ENCODE measurements at regions not wholly inside any gene's neighbourhood (a gene's known extent, or its start where the extent isn't known, plus 50 kb on each side); places are given as distances from the start of the nearest gene placed in this dataset.

DNA sequence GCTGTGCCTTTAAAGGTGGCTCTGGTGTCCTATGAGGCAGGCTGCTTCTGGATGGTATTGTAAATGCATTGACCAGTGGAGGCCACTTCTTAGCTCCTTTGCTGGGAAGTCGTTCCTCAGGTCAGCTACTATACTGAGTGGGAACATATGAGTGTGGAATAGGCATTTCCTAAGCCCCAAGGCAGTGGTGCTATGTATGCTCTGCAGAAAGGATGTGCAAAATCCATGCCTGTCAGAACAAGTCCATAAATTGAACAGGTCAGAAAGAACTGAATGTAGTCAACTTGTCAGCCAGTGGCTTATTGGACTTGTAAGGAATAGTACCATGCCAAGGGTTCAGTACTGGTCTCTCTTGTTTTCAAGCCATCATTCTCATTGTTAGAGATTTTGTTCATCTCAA lies 216.4 kb downstream of the CDH10 start:
- Histone ChIP-seq H3K9me2 (replicated peaks; ENCODE audit: low read depth, low read length) (no peaks in the 10 kb centered on the region; the same call in 1 of the 2 replicates), H3K9ac (ENCODE audit: low read depth, low read length, poor library complexity, severe bottlenecking) (no peak overlapping the region), H3K9me3 (ENCODE audit: insufficient read depth, low read depth, low read length) (no peaks in the 10 kb centered on the region), H3K4me3 (ENCODE audit: low read length, poor library complexity, severe bottlenecking) (no peak overlapping the region), H3K36me3 (ENCODE audit: insufficient read depth, low read length) (no peaks in the 10 kb centered on the region), H4K20me1 (ENCODE audit: insufficient read depth, low read length, poor library complexity, severe bottlenecking) (no peaks in the 10 kb centered on the region), H3K79me2 (ENCODE audit: insufficient read depth, low read length) (no peaks in the 10 kb centered on the region), H3K4me2 (ENCODE audit: low read depth, low read length, poor library complexity, severe bottlenecking) (no peak overlapping the region), H3F3A (ENCODE audit: low read depth) (no peaks in the 10 kb centered on the region), H3K4me1 (ENCODE audit: insufficient read depth, low read length, poor library complexity, severe bottlenecking) (no peaks in the 10 kb centered on the region), H2AFZ (ENCODE audit: low read length) (no peak overlapping the region), H3K27me3 (ENCODE audit: insufficient read depth, low read length, poor library complexity, severe bottlenecking) (no peaks in the 10 kb centered on the region)
- TF ChIP-seq EZH2phosphoT487 (IDR thresholded peaks at IDR 0.05; ENCODE audit: borderline replicate concordance) = no peak
- TF ChIP-seq, protein P1, sequence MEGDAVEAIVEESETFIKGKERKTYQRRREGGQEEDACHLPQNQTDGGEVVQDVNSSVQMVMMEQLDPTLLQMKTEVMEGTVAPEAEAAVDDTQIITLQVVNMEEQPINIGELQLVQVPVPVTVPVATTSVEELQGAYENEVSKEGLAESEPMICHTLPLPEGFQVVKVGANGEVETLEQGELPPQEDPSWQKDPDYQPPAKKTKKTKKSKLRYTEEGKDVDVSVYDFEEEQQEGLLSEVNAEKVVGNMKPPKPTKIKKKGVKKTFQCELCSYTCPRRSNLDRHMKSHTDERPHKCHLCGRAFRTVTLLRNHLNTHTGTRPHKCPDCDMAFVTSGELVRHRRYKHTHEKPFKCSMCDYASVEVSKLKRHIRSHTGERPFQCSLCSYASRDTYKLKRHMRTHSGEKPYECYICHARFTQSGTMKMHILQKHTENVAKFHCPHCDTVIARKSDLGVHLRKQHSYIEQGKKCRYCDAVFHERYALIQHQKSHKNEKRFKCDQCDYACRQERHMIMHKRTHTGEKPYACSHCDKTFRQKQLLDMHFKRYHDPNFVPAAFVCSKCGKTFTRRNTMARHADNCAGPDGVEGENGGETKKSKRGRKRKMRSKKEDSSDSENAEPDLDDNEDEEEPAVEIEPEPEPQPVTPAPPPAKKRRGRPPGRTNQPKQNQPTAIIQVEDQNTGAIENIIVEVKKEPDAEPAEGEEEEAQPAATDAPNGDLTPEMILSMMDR (conservative IDR thresholded peaks at IDR 0.05; ENCODE audit: low read length) = no peak

DNA sequence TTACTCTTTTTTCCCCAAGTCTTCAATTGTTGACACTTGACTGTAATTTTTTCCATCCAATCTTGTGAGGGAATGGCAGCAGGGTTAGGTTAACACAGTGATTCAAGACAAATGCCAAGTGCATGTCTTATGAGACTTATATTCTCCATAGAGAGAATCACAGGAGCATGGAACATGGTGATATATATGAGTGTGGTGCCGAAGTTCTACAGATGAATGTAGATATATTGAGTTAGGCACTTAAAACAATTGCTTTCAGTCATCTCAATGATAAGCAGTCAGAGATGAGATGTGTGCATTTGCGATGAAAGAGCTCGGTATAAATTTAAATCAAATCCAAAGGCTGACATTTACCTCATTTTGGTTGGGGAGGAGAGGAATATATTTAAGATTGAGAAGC lies 211.2 kb downstream of the CDH10 start:
- Histone ChIP-seq H2AFZ (ENCODE audit: low read length) (no peak overlapping the region), H3K4me2 (ENCODE audit: low read depth, low read length, poor library complexity, severe bottlenecking) (no peak overlapping the region), H3K4me3 (ENCODE audit: low read length, poor library complexity, severe bottlenecking) (no peak overlapping the region), H4K20me1 (ENCODE audit: insufficient read depth, low read length, poor library complexity, severe bottlenecking) (no peaks in the 10 kb centered on the region), H3K9me2 (replicated peaks; ENCODE audit: low read depth, low read length) (no peaks in the 10 kb centered on the region), H3F3A (ENCODE audit: low read depth) (no peaks in the 10 kb centered on the region), H3K9me3 (ENCODE audit: insufficient read depth, low read depth, low read length) (no peaks in the 10 kb centered on the region), H3K79me2 (ENCODE audit: insufficient read depth, low read length) (no peaks in the 10 kb centered on the region), H3K9ac (ENCODE audit: low read depth, low read length, poor library complexity, severe bottlenecking) (no peak overlapping the region), H3K27me3 (ENCODE audit: insufficient read depth, low read length, poor library complexity, severe bottlenecking) (no peaks in the 10 kb centered on the region), H3K36me3 (ENCODE audit: insufficient read depth, low read length) (no peaks in the 10 kb centered on the region), H3K4me1 (ENCODE audit: insufficient read depth, low read length, poor library complexity, severe bottlenecking) (no peaks in the 10 kb centered on the region)
- TF ChIP-seq, protein P1 (conservative IDR thresholded peaks at IDR 0.05; ENCODE audit: low read length) = no peak
- TF ChIP-seq EZH2phosphoT487 (IDR thresholded peaks at IDR 0.05; ENCODE audit: borderline replicate concordance) = no peak

All from Loucy (cell line).